NCI-H748 (cell line): ENCODE measurements at regions not wholly inside any gene's neighbourhood (a gene's known extent, or its start where the extent isn't known, plus 50 kb on each side); places are given as distances from the start of the nearest gene placed in this dataset.

Experiments used
- DNase-seq: peaks from one replicate; lab custom pipeline; 2025; ENCODE audit not compliant: unreplicated experiment; lab: John Stamatoyannopoulos, UW

- DNase-seq, result no peak
Observed at GRCh38 chr2:64220894-64221617, 76.8 kb upstream of the PELI1 start.

- DNase-seq, result no peak
Observed at GRCh38 chr2:64221935-64222334, 77.7 kb upstream of the PELI1 start.

GRCh38 chr2:64222351-64222750 is 78.1 kb upstream of the PELI1 start:
- no peak for DNase-seq

- no peak for DNase-seq
Observed at GRCh38 chr2:64223055-64223454, 78.8 kb upstream of the PELI1 start.

- no peak for DNase-seq
Observed at GRCh38 chr2:64225491-64225890, 81.3 kb upstream of the PELI1 start.

GRCh38 chr2:64226611-64227010 is 82.4 kb upstream of the PELI1 start:
- DNase-seq, result no peak

- peak; percentile 95 for DNase-seq
Observed at GRCh38 chr2:64227603-64228125, 83.4 kb upstream of the PELI1 start.

- DNase-seq, result peak; percentile 95
Observed at GRCh38 chr2:64228126-64228678, 84.0 kb upstream of the PELI1 start.

GRCh38 chr2:64228918-64229317 is 84.7 kb upstream of the PELI1 start:
- DNase-seq, result no peak

GRCh38 chr2:64230540-64230939 is 86.3 kb upstream of the PELI1 start:
- DNase-seq, result no peak

GRCh38 chr2:64232266-64232665 is 88.0 kb upstream of the PELI1 start:
- no peak for DNase-seq

GRCh38 chr2:64233376-64233922 is 89.2 kb upstream of the PELI1 start:
- no peak for DNase-seq

- no peak for DNase-seq
Observed at GRCh38 chr2:64234150-64234549, 89.9 kb upstream of the PELI1 start.

- DNase-seq, result no peak
Observed at GRCh38 chr2:64234785-64235184, 90.6 kb upstream of the PELI1 start.

- DNase-seq, result no peak
Observed at GRCh38 chr2:64237266-64237665, 93.0 kb upstream of the PELI1 start.

GRCh38 chr2:64238799-64239198 is 94.6 kb upstream of the PELI1 start:
- DNase-seq, result no peak

- DNase-seq, result no peak
Observed at GRCh38 chr2:64243081-64244036, 99.1 kb upstream of the PELI1 start.

GRCh38 chr2:64244037-64244416 is 99.8 kb upstream of the PELI1 start:
- DNase-seq, result no peak

- DNase-seq, result no peak
Observed at GRCh38 chr2:64245631-64246030, 101.4 kb upstream of the PELI1 start.

GRCh38 chr2:64246962-64247361 is 102.7 kb upstream of the PELI1 start:
- no peak for DNase-seq

GRCh38 chr2:64249426-64249825 is 105.2 kb upstream of the PELI1 start:
- no peak for DNase-seq
